ENCODE measurements at regions not wholly inside any gene's neighbourhood (a gene's known extent, or its start where the extent isn't known, plus 50 kb on each side); places are given as distances from the start of the nearest gene placed in this dataset.

GRCh38 chr1:166322470-166322869, 155.7 kb upstream of the FAM78B start:
- H3K4me3 Mint-ChIP-seq: no peak overlapping the region

GRCh38 chr1:166327886-166328285, 161.1 kb upstream of the FAM78B start:
- ChIA-PET CTCF (no interaction called here), POLR2A (no interaction called here)
- Mint-ChIP-seq H3K36me3 (ENCODE audit: low read depth) (no peaks in the 10 kb centered on the region), H3K4me1 (ENCODE audit: low read depth) (no peaks in the 10 kb centered on the region), H3K4me3 (no peak overlapping the region), H3K27me3 (ENCODE audit: low read depth) (no peaks in the 10 kb centered on the region), H3K9me3 (ENCODE audit: insufficient read depth) (no peaks in the 10 kb centered on the region), H3K27ac (no peak overlapping the region)
- ATAC-seq (no peak), DNase-seq (no peak)

More at GRCh38 chr1:166322470-166322869, 155.7 kb upstream of the FAM78B start:
- Mint-ChIP-seq H3K36me3 (ENCODE audit: low read depth) (no peaks in the 10 kb centered on the region), H3K9me3 (ENCODE audit: insufficient read depth) (no peaks in the 10 kb centered on the region), H3K27ac (no peak overlapping the region), H3K27me3 (ENCODE audit: low read depth) (no peaks in the 10 kb centered on the region), H3K4me1 (ENCODE audit: low read depth) (no peaks in the 10 kb centered on the region)
- POLR2A ChIA-PET: no interaction called here
- DNase-seq (no peak), ATAC-seq (no peak)
- CTCF ChIA-PET: no interaction called here

GRCh38 chr1:166328956-166329355, 162.2 kb upstream of the FAM78B start:
- H3K27me3 Mint-ChIP-seq (ENCODE audit: low read depth): no peaks in the 10 kb centered on the region
- no peaks in the 10 kb centered on the region for H3K4me1 Mint-ChIP-seq (ENCODE audit: low read depth)
- ChIA-PET CTCF (no interaction called here), POLR2A (no interaction called here)
- H3K4me3 Mint-ChIP-seq: no peak overlapping the region
- DNase-seq: no peak
- no peaks in the 10 kb centered on the region for H3K36me3 Mint-ChIP-seq (ENCODE audit: low read depth)
- H3K27ac Mint-ChIP-seq: no peak overlapping the region
- ATAC-seq: no peak
- no peaks in the 10 kb centered on the region for H3K9me3 Mint-ChIP-seq (ENCODE audit: insufficient read depth)

- Mint-ChIP-seq H3K27ac (no peak overlapping the region), H3K4me3 (no peak overlapping the region), H3K9me3 (ENCODE audit: insufficient read depth) (no peaks in the 10 kb centered on the region), H3K27me3 (ENCODE audit: low read depth) (no peaks in the 10 kb centered on the region), H3K36me3 (ENCODE audit: low read depth) (no peaks in the 10 kb centered on the region), H3K4me1 (ENCODE audit: low read depth) (no peaks in the 10 kb centered on the region)
- ChIA-PET POLR2A (no interaction called here), CTCF (no interaction called here)
- no peak for DNase-seq
- no peak for ATAC-seq
These were observed 163.3 kb upstream of the FAM78B start for GRCh38 chr1:166330096-166330495.

- H3K27me3 Mint-ChIP-seq (ENCODE audit: low read depth): no peaks in the 10 kb centered on the region
These were observed 171.3 kb upstream of the FAM78B start for GRCh38 chr1:166338105-166338504.

GRCh38 chr1:166340709-166341108, 173.9 kb upstream of the FAM78B start:
- H3K9me3 Mint-ChIP-seq (ENCODE audit: insufficient read depth): no peaks in the 10 kb centered on the region
- ATAC-seq: no peak
- H3K27ac Mint-ChIP-seq: no peak overlapping the region
- ChIA-PET POLR2A (no interaction called here), CTCF (no interaction called here)
- H3K36me3 Mint-ChIP-seq (ENCODE audit: low read depth): no peaks in the 10 kb centered on the region
- no peaks in the 10 kb centered on the region for H3K27me3 Mint-ChIP-seq (ENCODE audit: low read depth)
- H3K4me3 Mint-ChIP-seq: no peak overlapping the region
- H3K4me1 Mint-ChIP-seq (ENCODE audit: low read depth): no peaks in the 10 kb centered on the region
- DNase-seq: no peak

More at GRCh38 chr1:166338105-166338504, 171.3 kb upstream of the FAM78B start:
- ChIA-PET CTCF (no interaction called here), POLR2A (no interaction called here)
- ATAC-seq (no peak), DNase-seq (no peak)
- no peaks in the 10 kb centered on the region for H3K36me3 Mint-ChIP-seq (ENCODE audit: low read depth)
- no peaks in the 10 kb centered on the region for H3K9me3 Mint-ChIP-seq (ENCODE audit: insufficient read depth)
- no peak overlapping the region for H3K4me3 Mint-ChIP-seq
- H3K4me1 Mint-ChIP-seq (ENCODE audit: low read depth): no peaks in the 10 kb centered on the region
- no peak overlapping the region for H3K27ac Mint-ChIP-seq

GRCh38 chr1:166343276-166343675, 176.5 kb upstream of the FAM78B start:
- DNase-seq (no peak), ATAC-seq (no peak)
- Mint-ChIP-seq H3K36me3 (ENCODE audit: low read depth) (no peaks in the 10 kb centered on the region), H3K27ac (no peak overlapping the region), H3K4me3 (no peak overlapping the region), H3K4me1 (ENCODE audit: low read depth) (no peaks in the 10 kb centered on the region), H3K9me3 (ENCODE audit: insufficient read depth) (no peaks in the 10 kb centered on the region), H3K27me3 (ENCODE audit: low read depth) (no peaks in the 10 kb centered on the region)
- CTCF ChIA-PET: no interaction called here
- POLR2A ChIA-PET: no interaction called here

DNA sequence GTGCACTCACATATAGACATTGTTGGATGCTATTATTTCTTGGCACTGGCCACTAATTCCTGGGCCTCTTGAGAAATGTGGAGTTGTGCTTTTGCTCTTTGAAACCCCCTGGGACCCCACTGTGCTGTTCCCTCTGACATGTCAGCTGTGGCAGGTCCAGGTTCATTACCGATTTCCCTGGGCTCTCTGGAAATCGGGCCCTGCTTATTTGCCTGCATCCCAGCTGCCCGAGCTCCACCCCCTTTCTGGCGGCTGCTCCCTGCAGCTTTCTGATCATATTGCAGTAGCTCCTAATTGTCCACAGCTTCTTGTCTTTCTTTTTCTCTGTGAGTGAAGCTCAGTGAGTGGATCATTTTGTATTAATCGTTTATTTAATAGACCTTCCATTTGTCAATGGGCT, 183.7 kb upstream of the FAM78B start:
- Mint-ChIP-seq H3K4me3 (no peak overlapping the region), H3K27ac (no peak overlapping the region), H3K27me3 (ENCODE audit: low read depth) (no peaks in the 10 kb centered on the region), H3K4me1 (ENCODE audit: low read depth) (no peaks in the 10 kb centered on the region), H3K36me3 (ENCODE audit: low read depth) (no peaks in the 10 kb centered on the region), H3K9me3 (ENCODE audit: insufficient read depth) (no peaks in the 10 kb centered on the region)
- ChIA-PET CTCF (no interaction called here), POLR2A (no interaction called here)
- ATAC-seq (no peak), DNase-seq (no peak)

DNA sequence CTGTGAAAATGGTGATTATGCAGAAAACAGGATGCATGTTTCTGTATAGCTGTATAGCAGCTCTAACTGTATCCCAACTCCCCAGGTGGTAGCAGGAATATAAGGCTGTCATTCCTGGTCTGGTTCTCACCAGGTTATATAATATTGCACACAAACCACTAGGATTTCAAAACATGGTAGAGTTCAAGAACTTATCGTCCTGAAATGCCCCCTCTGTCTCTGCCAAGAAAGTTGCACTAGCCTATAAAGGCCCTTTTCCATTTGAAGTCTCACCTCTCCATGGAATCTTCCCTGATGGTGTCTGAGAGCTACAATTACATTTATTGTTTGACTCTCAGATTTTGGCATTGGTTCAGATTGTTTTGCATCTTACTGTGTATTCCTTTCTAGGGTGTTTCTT, 184.9 kb upstream of the FAM78B start:
- no peaks in the 10 kb centered on the region for H3K36me3 Mint-ChIP-seq (ENCODE audit: low read depth)
- no peaks in the 10 kb centered on the region for H3K27me3 Mint-ChIP-seq (ENCODE audit: low read depth)
- no peak overlapping the region for H3K27ac Mint-ChIP-seq
- H3K9me3 Mint-ChIP-seq (ENCODE audit: insufficient read depth): no peaks in the 10 kb centered on the region
- ChIA-PET CTCF (no interaction called here), POLR2A (no interaction called here)
- no peak for ATAC-seq
- no peaks in the 10 kb centered on the region for H3K4me1 Mint-ChIP-seq (ENCODE audit: low read depth)
- no peak overlapping the region for H3K4me3 Mint-ChIP-seq
- no peak for DNase-seq

DNA sequence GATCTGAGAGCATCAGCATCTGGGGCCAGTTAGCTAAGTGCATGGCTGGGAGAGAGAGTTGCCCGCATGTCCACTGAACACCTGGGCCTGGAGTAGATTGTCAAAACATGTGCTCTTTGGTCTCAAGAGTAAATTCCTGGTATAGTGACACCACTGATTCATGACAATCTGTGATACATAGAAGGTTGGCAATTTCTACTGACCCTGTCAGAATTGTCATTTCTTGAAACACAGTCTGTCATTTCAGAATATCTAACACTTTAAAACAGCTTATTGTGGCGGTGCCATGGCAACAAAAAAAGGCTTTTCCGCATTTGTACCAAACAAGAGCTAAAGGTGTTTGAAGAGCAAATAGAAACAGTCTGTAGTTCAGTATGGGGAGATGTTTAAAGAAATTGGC, 186.4 kb upstream of the FAM78B start:
- Mint-ChIP-seq H3K27ac (no peak overlapping the region), H3K9me3 (ENCODE audit: insufficient read depth) (no peaks in the 10 kb centered on the region), H3K36me3 (ENCODE audit: low read depth) (no peaks in the 10 kb centered on the region), H3K27me3 (ENCODE audit: low read depth) (no peaks in the 10 kb centered on the region), H3K4me1 (ENCODE audit: low read depth) (no peaks in the 10 kb centered on the region), H3K4me3 (no peak overlapping the region)
- ChIA-PET POLR2A (no interaction called here), CTCF (no interaction called here)
- no peak for ATAC-seq
- DNase-seq: no peak

GRCh38 chr1:166354406-166354805, 187.6 kb upstream of the FAM78B start:
- DNase-seq (no peak), ATAC-seq (no peak)
- Mint-ChIP-seq H3K4me1 (ENCODE audit: low read depth) (no peaks in the 10 kb centered on the region), H3K27me3 (ENCODE audit: low read depth) (no peaks in the 10 kb centered on the region), H3K36me3 (ENCODE audit: low read depth) (no peaks in the 10 kb centered on the region), H3K27ac (no peak overlapping the region), H3K4me3 (no peak overlapping the region), H3K9me3 (ENCODE audit: insufficient read depth) (no peaks in the 10 kb centered on the region)
- ChIA-PET POLR2A (no interaction called here), CTCF (no interaction called here)

- no peaks in the 10 kb centered on the region for H3K9me3 Mint-ChIP-seq (ENCODE audit: insufficient read depth)
- H3K36me3 Mint-ChIP-seq (ENCODE audit: low read depth): no peaks in the 10 kb centered on the region
- no peaks in the 10 kb centered on the region for H3K4me1 Mint-ChIP-seq (ENCODE audit: low read depth)
- DNase-seq: no peak
- H3K27ac Mint-ChIP-seq: no peak overlapping the region
- no peak overlapping the region for H3K4me3 Mint-ChIP-seq
- ATAC-seq: no peak
- ChIA-PET POLR2A (no interaction called here), CTCF (no interaction called here)
- H3K27me3 Mint-ChIP-seq (ENCODE audit: low read depth): peaks cover 2% of the 10 kb centered on the region
These were observed 198.3 kb upstream of the FAM78B start for GRCh38 chr1:166365081-166365480.

DNA sequence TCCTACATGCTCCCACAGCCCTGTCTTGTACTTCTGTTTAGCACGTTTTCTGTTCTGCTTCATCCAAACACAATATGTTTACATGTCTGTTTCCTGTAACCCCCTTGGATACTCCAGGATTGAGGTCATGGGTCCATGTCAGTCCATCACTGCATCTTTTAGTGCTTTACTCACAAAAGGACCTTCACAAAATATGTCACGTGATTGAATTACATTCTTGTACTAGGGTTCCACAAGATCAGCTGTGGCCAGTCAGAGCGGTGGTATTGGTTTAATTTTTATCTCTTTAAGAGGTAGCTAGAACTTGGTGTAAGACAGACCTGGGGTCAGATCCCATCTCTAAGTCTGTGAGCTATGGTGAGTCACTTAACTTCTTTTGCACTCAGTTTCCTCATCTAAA, 201.2 kb upstream of the FAM78B start:
- Mint-ChIP-seq H3K27me3 (ENCODE audit: low read depth) (peaks cover 2% of the 10 kb centered on the region), H3K9me3 (ENCODE audit: insufficient read depth) (no peaks in the 10 kb centered on the region), H3K36me3 (ENCODE audit: low read depth) (no peaks in the 10 kb centered on the region), H3K27ac (no peak overlapping the region), H3K4me3 (no peak overlapping the region), H3K4me1 (ENCODE audit: low read depth) (no peaks in the 10 kb centered on the region)
- CTCF ChIA-PET: no interaction called here
- ATAC-seq (no peak), DNase-seq (no peak)
- POLR2A ChIA-PET: no interaction called here

DNA sequence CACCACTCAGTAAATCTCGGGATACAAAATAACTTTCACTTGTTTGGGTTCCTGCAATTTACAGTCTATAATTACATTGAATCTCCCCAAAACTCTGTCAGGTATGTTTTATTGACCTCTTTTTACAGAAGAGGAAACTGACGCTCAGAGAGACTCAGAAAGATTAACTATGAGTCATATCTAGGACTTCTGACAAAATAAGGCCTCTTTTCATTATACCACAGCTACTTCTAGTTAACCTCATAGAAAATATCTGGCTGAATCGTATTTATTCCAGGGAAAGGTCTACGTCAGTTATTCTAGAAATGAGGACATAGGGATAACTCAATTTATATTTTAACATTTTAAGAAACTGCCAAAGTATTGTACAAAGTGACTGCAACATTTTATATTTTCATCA, 211.1 kb upstream of the FAM78B start:
- POLR2A ChIA-PET: no interaction called here
- Mint-ChIP-seq H3K4me1 (ENCODE audit: low read depth) (no peaks in the 10 kb centered on the region), H3K9me3 (ENCODE audit: insufficient read depth) (no peaks in the 10 kb centered on the region), H3K27ac (no peak overlapping the region), H3K36me3 (ENCODE audit: low read depth) (no peaks in the 10 kb centered on the region), H3K4me3 (no peak overlapping the region), H3K27me3 (ENCODE audit: low read depth) (peaks cover 3% of the 10 kb centered on the region)
- ATAC-seq (no peak), DNase-seq (no peak)
- CTCF ChIA-PET: no interaction called here
